Fibroblast of the aortic adventitia (primary cell): ENCODE measurements at regions not wholly inside any gene's neighbourhood (a gene's known extent, or its start where the extent isn't known, plus 50 kb on each side); places are given as distances from the start of the nearest gene placed in this dataset.
A peak's percentile ranks its signal among the peaks of the same experiment; 100 is the strongest.

ENCODE experiments used
- DNase-seq: peaks from one replicate; pipeline ENCODE4 v3.0.0-alpha.2; 2010; ENCODE audit warnings: low read depth
- H3K4me3 ChIP-seq: 2 replicates; pipeline ENCODE4 v1.5.1; 2011; ENCODE audit warnings: low read depth, mild to moderate bottlenecking, control low read depth, low read length, moderate library complexity
- TF ChIP-seq, protein P1 (sequence below): IDR thresholded peaks from 2 replicates; pipeline ENCODE4 v1.5.1; 2011; ENCODE audit warnings: mild to moderate bottlenecking, low read length, control low read depth, inconsistent platforms; ENCODE audit not compliant: insufficient read depth

DNA sequence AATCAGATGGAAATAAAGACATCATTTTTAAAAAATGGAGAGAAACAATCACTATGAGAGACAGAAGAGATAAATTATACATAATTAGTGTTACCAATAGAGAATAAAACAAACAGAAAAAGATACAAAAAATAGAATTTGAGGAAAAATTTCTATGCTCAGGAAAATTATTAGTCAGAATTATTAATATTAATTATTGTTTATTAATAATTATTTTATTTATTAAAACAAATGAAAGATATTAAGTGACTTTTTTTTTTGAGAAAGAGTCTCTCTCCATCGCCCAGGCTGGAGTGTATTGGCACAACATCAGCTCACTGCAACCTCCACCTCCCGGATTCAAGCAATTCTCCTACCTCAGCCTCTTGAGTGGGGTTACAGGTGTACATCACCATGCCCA is 299.8 kb upstream of the NR5A2 start:
- TF ChIP-seq, protein P1, sequence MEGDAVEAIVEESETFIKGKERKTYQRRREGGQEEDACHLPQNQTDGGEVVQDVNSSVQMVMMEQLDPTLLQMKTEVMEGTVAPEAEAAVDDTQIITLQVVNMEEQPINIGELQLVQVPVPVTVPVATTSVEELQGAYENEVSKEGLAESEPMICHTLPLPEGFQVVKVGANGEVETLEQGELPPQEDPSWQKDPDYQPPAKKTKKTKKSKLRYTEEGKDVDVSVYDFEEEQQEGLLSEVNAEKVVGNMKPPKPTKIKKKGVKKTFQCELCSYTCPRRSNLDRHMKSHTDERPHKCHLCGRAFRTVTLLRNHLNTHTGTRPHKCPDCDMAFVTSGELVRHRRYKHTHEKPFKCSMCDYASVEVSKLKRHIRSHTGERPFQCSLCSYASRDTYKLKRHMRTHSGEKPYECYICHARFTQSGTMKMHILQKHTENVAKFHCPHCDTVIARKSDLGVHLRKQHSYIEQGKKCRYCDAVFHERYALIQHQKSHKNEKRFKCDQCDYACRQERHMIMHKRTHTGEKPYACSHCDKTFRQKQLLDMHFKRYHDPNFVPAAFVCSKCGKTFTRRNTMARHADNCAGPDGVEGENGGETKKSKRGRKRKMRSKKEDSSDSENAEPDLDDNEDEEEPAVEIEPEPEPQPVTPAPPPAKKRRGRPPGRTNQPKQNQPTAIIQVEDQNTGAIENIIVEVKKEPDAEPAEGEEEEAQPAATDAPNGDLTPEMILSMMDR, result no peak
- H3K4me3 ChIP-seq, result no peak overlapping the region
- no peak for DNase-seq

DNA sequence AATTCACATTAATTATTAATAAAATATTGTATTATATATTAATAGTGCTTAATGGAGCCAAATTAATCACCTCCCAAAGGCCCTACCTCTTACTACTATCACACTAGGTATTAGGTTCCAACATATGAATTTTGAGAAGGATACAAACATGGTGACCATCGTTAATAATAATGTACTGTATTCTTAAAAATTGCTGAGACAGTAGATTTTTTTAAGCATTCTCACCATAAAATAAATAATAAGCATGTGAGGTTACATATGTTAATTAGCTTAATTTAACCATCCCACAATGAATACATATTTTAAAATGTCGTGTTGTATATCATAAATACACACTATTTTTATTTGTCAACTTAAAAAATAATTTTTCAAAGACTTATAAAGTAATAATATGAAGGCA is 299.2 kb upstream of the NR5A2 start:
- TF ChIP-seq, protein P1, result no peak
- DNase-seq, result no peak
- no peak overlapping the region for H3K4me3 ChIP-seq

DNA sequence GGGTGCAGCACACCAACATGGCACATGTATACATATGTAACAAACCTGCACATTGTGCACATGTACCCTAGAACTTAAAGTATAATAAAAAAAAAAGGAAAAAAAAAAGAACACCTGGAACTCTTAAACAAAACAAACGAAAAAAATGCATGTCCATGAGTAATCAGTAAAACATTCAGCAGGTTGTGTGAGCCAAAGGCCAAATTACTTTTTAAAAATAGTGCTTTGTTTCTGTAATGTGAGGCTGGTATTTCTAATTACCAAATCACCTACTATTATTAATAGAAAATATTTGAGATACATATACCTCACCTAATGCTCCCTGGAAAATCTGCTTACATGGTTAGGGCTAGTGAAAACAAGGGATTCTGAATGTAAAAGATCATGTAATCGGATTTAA is 294.4 kb upstream of the NR5A2 start:
- H3K4me3 ChIP-seq, result no peak overlapping the region
- DNase-seq, result peak; percentile 22
- TF ChIP-seq, protein P1, result no peak

DNA sequence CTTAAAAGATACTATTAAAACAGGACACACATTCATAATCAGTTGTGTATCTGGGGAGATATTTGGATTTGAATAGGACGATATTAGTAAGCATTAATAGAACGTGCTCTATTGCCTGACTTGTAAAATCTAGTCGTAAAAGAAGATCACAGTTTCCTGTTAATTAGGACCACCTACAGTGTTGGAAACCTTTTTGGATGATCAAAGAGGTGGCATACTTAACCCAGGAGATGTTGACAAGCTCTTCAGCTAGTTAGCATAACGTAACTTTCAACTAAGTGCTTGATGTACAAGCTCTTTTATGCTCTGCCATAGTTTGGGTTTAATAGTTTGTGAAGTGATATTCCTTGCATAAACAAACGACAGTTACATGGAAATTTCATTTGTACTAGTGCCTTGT is 293.3 kb upstream of the NR5A2 start:
- no peak for DNase-seq
- TF ChIP-seq, protein P1, result no peak
- no peak overlapping the region for H3K4me3 ChIP-seq

DNA sequence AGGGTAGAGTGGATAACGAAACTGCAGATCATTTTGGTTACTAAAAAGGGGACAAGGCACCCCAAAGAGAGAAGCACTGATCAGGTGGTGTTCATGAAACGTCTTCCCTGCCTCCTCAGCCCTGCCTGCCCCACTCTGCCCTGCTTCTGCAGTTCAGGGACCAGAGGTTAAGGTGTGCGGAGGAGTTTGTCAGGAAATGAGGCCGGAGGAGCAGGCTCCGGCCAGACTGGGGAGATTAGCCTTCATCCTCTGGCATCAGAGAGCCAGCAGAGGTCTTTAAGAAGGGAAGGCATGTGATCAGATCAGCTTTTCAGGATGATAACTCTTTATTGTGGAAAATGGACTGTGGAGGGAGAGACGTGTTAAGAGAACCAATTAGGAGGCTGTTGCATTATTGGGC is 291.9 kb upstream of the NR5A2 start:
- TF ChIP-seq, protein P1, result no peak
- H3K4me3 ChIP-seq, result no peak overlapping the region
- DNase-seq, result no peak

DNA sequence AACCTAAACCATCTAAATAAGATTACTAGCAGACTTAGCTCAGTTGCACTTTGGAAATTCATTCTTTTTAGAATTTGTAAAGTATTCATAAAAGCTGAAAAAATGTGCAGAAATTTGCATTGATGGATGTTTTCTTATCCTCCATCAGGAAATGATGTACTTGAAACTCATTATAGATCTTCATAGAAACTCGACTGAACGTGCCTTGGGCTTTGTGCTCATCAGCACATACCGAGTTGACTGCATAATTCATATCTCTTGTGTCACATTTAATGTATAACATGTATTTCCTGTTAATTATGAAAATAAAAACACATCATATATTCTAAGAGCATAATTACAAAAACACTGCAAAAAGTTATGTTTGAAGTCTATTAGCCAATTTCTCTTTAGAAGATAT is 290.9 kb upstream of the NR5A2 start:
- H3K4me3 ChIP-seq, result no peak overlapping the region
- TF ChIP-seq, protein P1, result no peak
- no peak for DNase-seq

DNA sequence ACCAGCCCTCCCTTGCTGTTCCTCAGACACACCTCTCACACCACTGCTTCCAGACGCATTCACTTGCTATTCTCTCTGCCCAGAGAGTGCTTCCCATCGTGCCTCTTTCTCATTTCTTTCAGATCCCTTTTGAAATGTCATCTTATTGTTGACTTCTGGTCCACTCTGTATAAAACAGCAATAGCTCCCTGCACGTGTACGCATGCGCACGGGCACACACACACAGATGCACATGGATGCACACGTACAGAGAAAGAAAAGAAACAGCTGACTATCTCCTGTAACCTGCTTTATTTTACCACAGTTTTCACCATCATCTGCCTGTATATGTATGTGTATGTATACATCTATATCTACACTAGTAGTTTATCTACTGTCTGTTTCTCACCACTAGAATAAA is 285.9 kb upstream of the NR5A2 start:
- no peak overlapping the region for H3K4me3 ChIP-seq
- DNase-seq, result no peak
- TF ChIP-seq, protein P1, result no peak
